Activated T-helper 2 cell treated with anti-CD3 and anti-CD28 coated beads, Interferon-gamma antibody, Interleukin-2, Interleukin-4, amounts not matched to agents 10 μg/mL and 5 μg/mL and 100 μg/mL, durations not matched to agents 14 hours and 24 hours and 36 hours (primary cell): ENCODE measurements at regions not wholly inside any gene's neighbourhood (a gene's known extent, or its start where the extent isn't known, plus 50 kb on each side); places are given as distances from the start of the nearest gene placed in this dataset.

Experiments
- DNase-seq: peaks from one replicate; pipeline ENCODE4 v3.0.0; 2021; ENCODE audit warnings: low spot score
- H3K27ac Mint-ChIP-seq: one replicate; pipeline ENCODE4 v1.8.0; 2021; ENCODE audit warnings: mixed read lengths
- H3K27me3 Mint-ChIP-seq: one replicate; pipeline ENCODE4 v1.8.0; 2021; ENCODE audit warnings: low read depth, mixed read lengths
- H3K36me3 Mint-ChIP-seq: one replicate; pipeline ENCODE4 v1.8.0; 2021; ENCODE audit warnings: low read depth, mixed read lengths
- H3K4me1 Mint-ChIP-seq: one replicate; pipeline ENCODE4 v1.8.0; 2021; ENCODE audit warnings: low read depth, mixed read lengths
- H3K4me3 Mint-ChIP-seq: one replicate; pipeline ENCODE4 v1.8.0; 2021; ENCODE audit warnings: low read depth, mild to moderate bottlenecking, moderate library complexity, mixed read lengths
- H3K9me3 Mint-ChIP-seq: one replicate; pipeline ENCODE4 v1.8.0; 2021; ENCODE audit warnings: mixed read lengths
- intact Hi-C: fragments of 100-400 bp; cut with micrococcal nuclease; formaldehyde crosslinking; loops from one replicate; pipeline ENCODE4 v1.15.1; 2023

- Mint-ChIP-seq H3K4me3 (no peak overlapping the region), H3K27me3 (no peaks in the 10 kb centered on the region), H3K9me3 (peaks cover 5% of the 10 kb centered on the region), H3K27ac (no peak overlapping the region), H3K4me1 (no peaks in the 10 kb centered on the region), H3K36me3 (no peaks in the 10 kb centered on the region)
- no peak for DNase-seq
- intact Hi-C loops: no loop called here
Measured at GRCh38 chr5:118040496-118040895, 947.9 kb downstream of the DTWD2 start.

- Mint-ChIP-seq H3K4me1 (no peaks in the 10 kb centered on the region), H3K36me3 (no peaks in the 10 kb centered on the region), H3K4me3 (no peak overlapping the region), H3K9me3 (peaks cover 22% of the 10 kb centered on the region), H3K27me3 (no peaks in the 10 kb centered on the region), H3K27ac (no peak overlapping the region)
- no peak for DNase-seq
- intact Hi-C loops: no loop called here
Measured at GRCh38 chr5:118033686-118034338, 954.5 kb downstream of the DTWD2 start.

- H3K27ac Mint-ChIP-seq: no peak overlapping the region
- intact Hi-C loops: no loop called here
Measured at GRCh38 chr5:118029807-118030206, 958.5 kb downstream of the DTWD2 start.

GRCh38 chr5:118022062-118022461, 966.3 kb downstream of the DTWD2 start:
- H3K4me3 Mint-ChIP-seq: no peak overlapping the region
- no peaks in the 10 kb centered on the region for H3K36me3 Mint-ChIP-seq
- no peaks in the 10 kb centered on the region for H3K4me1 Mint-ChIP-seq
- DNase-seq: no peak
- no peak overlapping the region for H3K27ac Mint-ChIP-seq
- H3K27me3 Mint-ChIP-seq: no peaks in the 10 kb centered on the region
- no peaks in the 10 kb centered on the region for H3K9me3 Mint-ChIP-seq
- intact Hi-C loops: no loop called here

More at GRCh38 chr5:118029807-118030206, 958.5 kb downstream of the DTWD2 start:
- no peaks in the 10 kb centered on the region for H3K4me1 Mint-ChIP-seq
- H3K4me3 Mint-ChIP-seq: no peak overlapping the region
- DNase-seq: no peak
- no peaks in the 10 kb centered on the region for H3K36me3 Mint-ChIP-seq
- no peaks in the 10 kb centered on the region for H3K27me3 Mint-ChIP-seq
- H3K9me3 Mint-ChIP-seq: peaks cover 17% of the 10 kb centered on the region

GRCh38 chr5:118017536-118017935, 970.8 kb downstream of the DTWD2 start:
- DNase-seq: no peak
- Mint-ChIP-seq H3K36me3 (no peaks in the 10 kb centered on the region), H3K4me3 (no peak overlapping the region), H3K27ac (no peak overlapping the region), H3K4me1 (no peaks in the 10 kb centered on the region), H3K9me3 (no peaks in the 10 kb centered on the region), H3K27me3 (no peaks in the 10 kb centered on the region)
- intact Hi-C loops: no loop called here

- Mint-ChIP-seq H3K4me3 (no peak overlapping the region), H3K27me3 (no peaks in the 10 kb centered on the region)
Measured at GRCh38 chr5:118016396-118016795, 972.0 kb downstream of the DTWD2 start.

GRCh38 chr5:118015511-118015910, 972.8 kb downstream of the DTWD2 start:
- no peak for DNase-seq
- Mint-ChIP-seq H3K9me3 (no peaks in the 10 kb centered on the region), H3K4me1 (no peaks in the 10 kb centered on the region), H3K36me3 (no peaks in the 10 kb centered on the region), H3K27ac (no peak overlapping the region), H3K27me3 (no peaks in the 10 kb centered on the region), H3K4me3 (no peak overlapping the region)
- intact Hi-C loops: no loop called here

More at GRCh38 chr5:118016396-118016795, 972.0 kb downstream of the DTWD2 start:
- intact Hi-C loops: no loop called here
- H3K4me1 Mint-ChIP-seq: no peaks in the 10 kb centered on the region
- no peaks in the 10 kb centered on the region for H3K36me3 Mint-ChIP-seq
- no peak overlapping the region for H3K27ac Mint-ChIP-seq
- no peak for DNase-seq
- H3K9me3 Mint-ChIP-seq: no peaks in the 10 kb centered on the region

GRCh38 chr5:118009741-118010297, 978.5 kb downstream of the DTWD2 start:
- DNase-seq: no peak
- no peaks in the 10 kb centered on the region for H3K36me3 Mint-ChIP-seq
- H3K9me3 Mint-ChIP-seq: no peaks in the 10 kb centered on the region
- no peaks in the 10 kb centered on the region for H3K27me3 Mint-ChIP-seq
- H3K4me3 Mint-ChIP-seq: no peak overlapping the region
- H3K4me1 Mint-ChIP-seq: no peaks in the 10 kb centered on the region
- intact Hi-C loops: no loop called here
- H3K27ac Mint-ChIP-seq: no peak overlapping the region

- Mint-ChIP-seq H3K4me3 (no peak overlapping the region), H3K4me1 (no peaks in the 10 kb centered on the region), H3K27me3 (no peaks in the 10 kb centered on the region), H3K36me3 (no peaks in the 10 kb centered on the region), H3K27ac (no peak overlapping the region), H3K9me3 (no peaks in the 10 kb centered on the region)
- intact Hi-C loops: no loop called here
- no peak for DNase-seq
Measured at GRCh38 chr5:118008779-118009178, 979.6 kb downstream of the DTWD2 start.

- H3K9me3 Mint-ChIP-seq: no peaks in the 10 kb centered on the region
- no peaks in the 10 kb centered on the region for H3K36me3 Mint-ChIP-seq
- H3K27ac Mint-ChIP-seq: no peak overlapping the region
- no peaks in the 10 kb centered on the region for H3K27me3 Mint-ChIP-seq
- DNase-seq: no peak
- H3K4me3 Mint-ChIP-seq: no peak overlapping the region
- H3K4me1 Mint-ChIP-seq: no peaks in the 10 kb centered on the region
- intact Hi-C loops: no loop called here
Measured at GRCh38 chr5:118007262-118007661, 981.1 kb downstream of the DTWD2 start.

GRCh38 chr5:118006219-118006618, 982.1 kb downstream of the DTWD2 start:
- H3K4me1 Mint-ChIP-seq: no peaks in the 10 kb centered on the region
- no peaks in the 10 kb centered on the region for H3K27me3 Mint-ChIP-seq
- H3K27ac Mint-ChIP-seq: no peak overlapping the region
- intact Hi-C loops: no loop called here
- H3K9me3 Mint-ChIP-seq: no peaks in the 10 kb centered on the region
- no peak for DNase-seq
- H3K4me3 Mint-ChIP-seq: no peak overlapping the region
- H3K36me3 Mint-ChIP-seq: no peaks in the 10 kb centered on the region

GRCh38 chr5:117999939-118000549, 988.3 kb downstream of the DTWD2 start:
- no peak for DNase-seq
- no peak overlapping the region for H3K27ac Mint-ChIP-seq
- H3K27me3 Mint-ChIP-seq: no peaks in the 10 kb centered on the region
- intact Hi-C loops: no loop called here
- H3K4me3 Mint-ChIP-seq: no peak overlapping the region
- no peaks in the 10 kb centered on the region for H3K9me3 Mint-ChIP-seq
- H3K4me1 Mint-ChIP-seq: no peaks in the 10 kb centered on the region
- no peaks in the 10 kb centered on the region for H3K36me3 Mint-ChIP-seq

- H3K36me3 Mint-ChIP-seq: no peaks in the 10 kb centered on the region
- no peak overlapping the region for H3K27ac Mint-ChIP-seq
- no peaks in the 10 kb centered on the region for H3K4me1 Mint-ChIP-seq
- intact Hi-C loops: no loop called here
- no peak overlapping the region for H3K4me3 Mint-ChIP-seq
- no peaks in the 10 kb centered on the region for H3K27me3 Mint-ChIP-seq
- DNase-seq: no peak
- H3K9me3 Mint-ChIP-seq: peaks cover 6% of the 10 kb centered on the region
Measured at GRCh38 chr5:117982691-117983090, 1005.7 kb downstream of the DTWD2 start.
